IPS DF 6.9 (cell line): ENCODE measurements at regions not wholly inside any gene's neighbourhood (a gene's known extent, or its start where the extent isn't known, plus 50 kb on each side); places are given as distances from the start of the nearest gene placed in this dataset.

Source experiments
- DNase-seq: peaks from one replicate; pipeline ENCODE4 v3.0.0-alpha.2; 2013; ENCODE audit warnings: low read depth, low spot score
- H3K27ac ChIP-seq: one replicate; pipeline ENCODE4 v1.5.1; 2013; ENCODE audit warnings: low read length, control low read depth
- H3K27me3 ChIP-seq: 2 replicates; pipeline ENCODE4 v1.6.1; 2013; ENCODE audit warnings: mild to moderate bottlenecking, low read length; ENCODE audit not compliant: control insufficient read depth, insufficient read depth
- H3K36me3 ChIP-seq: 2 replicates; pipeline ENCODE4 v1.6.1; 2013; ENCODE audit warnings: low read length; ENCODE audit not compliant: control insufficient read depth, insufficient read depth
- H3K4me1 ChIP-seq: 2 replicates; pipeline ENCODE4 v1.6.1; 2013; ENCODE audit warnings: low read length; ENCODE audit not compliant: control insufficient read depth, insufficient read depth
- H3K4me3 ChIP-seq: 2 replicates; pipeline ENCODE4 v1.5.1; 2013; ENCODE audit warnings: mild to moderate bottlenecking, low read length
- H3K9me3 ChIP-seq: 2 replicates; pipeline ENCODE4 v1.6.1; 2013; ENCODE audit warnings: low read length, inconsistent platforms; ENCODE audit not compliant: control insufficient read depth, insufficient read depth
- WGBS: extraction: QIAGEN DNeasy Blood & Tissue Kit; methylation state at CpG from one replicate; pipeline ENCODE4 v1.1.7; 2013; ENCODE audit warnings: mixed read lengths, missing lambda C conversion rate; ENCODE audit not compliant: insufficient read length, insufficient coverage; 5-methylcytosine and 5-hydroxymethylcytosine counted together

GRCh38 chr1:4017636-4018365 is 117.7 kb upstream of the C1orf174 start:
- H3K27me3 ChIP-seq, result no peaks in the 10 kb centered on the region
- no peak overlapping the region for H3K27ac ChIP-seq
- no peak for DNase-seq
- no peaks in the 10 kb centered on the region; the same call in 1 of the 2 replicates for H3K36me3 ChIP-seq
- H3K9me3 ChIP-seq, result peaks cover 19% of the 10 kb centered on the region
- no peaks in the 10 kb centered on the region for H3K4me1 ChIP-seq
- no peak overlapping the region for H3K4me3 ChIP-seq
- WGBS, result no CpG with 5 or more reads among the region's 12 CpGs

GRCh38 chr1:4018466-4019146 is 118.5 kb upstream of the C1orf174 start:
- Histone ChIP-seq H3K36me3 (no peaks in the 10 kb centered on the region; the same call in 1 of the 2 replicates), H3K9me3 (peaks cover 22% of the 10 kb centered on the region), H3K27me3 (no peaks in the 10 kb centered on the region), H3K27ac (no peak overlapping the region), H3K4me3 (no peak overlapping the region), H3K4me1 (no peaks in the 10 kb centered on the region)
- no peak for DNase-seq
- WGBS, result no CpG with 5 or more reads among the region's 25 CpGs

- no peak overlapping the region for H3K27ac ChIP-seq
- H3K9me3 ChIP-seq, result peaks cover 25% of the 10 kb centered on the region
- H3K4me1 ChIP-seq, result no peaks in the 10 kb centered on the region
- no peak overlapping the region for H3K4me3 ChIP-seq
- 100% methylated on average over 4 of the region's 13 CpGs for WGBS
- DNase-seq, result no peak
- no peaks in the 10 kb centered on the region; the same call in 1 of the 2 replicates for H3K36me3 ChIP-seq
- no peaks in the 10 kb centered on the region for H3K27me3 ChIP-seq
These were observed 119.1 kb upstream of the C1orf174 start for GRCh38 chr1:4019147-4019521.

- DNase-seq, result no peak
- Histone ChIP-seq H3K27me3 (no peaks in the 10 kb centered on the region), H3K27ac (no peak overlapping the region), H3K4me1 (no peaks in the 10 kb centered on the region), H3K4me3 (no peak overlapping the region), H3K36me3 (no peaks in the 10 kb centered on the region; the same call in 1 of the 2 replicates), H3K9me3 (peaks cover 25% of the 10 kb centered on the region)
- WGBS, result no CpG with 5 or more reads among the region's 15 CpGs
These were observed 119.7 kb upstream of the C1orf174 start for GRCh38 chr1:4019606-4020331.

GRCh38 chr1:4020449-4020848 is 120.4 kb upstream of the C1orf174 start:
- Histone ChIP-seq H3K27ac (no peak overlapping the region), H3K36me3 (no peaks in the 10 kb centered on the region; the same call in 1 of the 2 replicates), H3K4me1 (no peaks in the 10 kb centered on the region), H3K27me3 (no peaks in the 10 kb centered on the region), H3K9me3 (peaks cover 25% of the 10 kb centered on the region), H3K4me3 (no peak overlapping the region)
- no peak for DNase-seq
- WGBS, result no CpG with 5 or more reads among the region's 9 CpGs

GRCh38 chr1:4021136-4021973 is 121.3 kb upstream of the C1orf174 start:
- H3K9me3 ChIP-seq, result peaks cover 25% of the 10 kb centered on the region

GRCh38 chr1:4021974-4022268 is 121.8 kb upstream of the C1orf174 start:
- Histone ChIP-seq H3K4me1 (no peaks in the 10 kb centered on the region), H3K27me3 (no peaks in the 10 kb centered on the region), H3K4me3 (no peak overlapping the region), H3K36me3 (no peaks in the 10 kb centered on the region; the same call in 1 of the 2 replicates), H3K27ac (no peak overlapping the region), H3K9me3 (peaks cover 27% of the 10 kb centered on the region)
- WGBS, result no CpG with 5 or more reads among the region's 3 CpGs
- no peak for DNase-seq

More at GRCh38 chr1:4021136-4021973, 121.3 kb upstream of the C1orf174 start:
- DNase-seq, result no peak
- H3K4me3 ChIP-seq, result no peak overlapping the region
- H3K27me3 ChIP-seq, result no peaks in the 10 kb centered on the region
- no peaks in the 10 kb centered on the region; the same call in 1 of the 2 replicates for H3K36me3 ChIP-seq
- WGBS, result no CpG with 5 or more reads among the region's 16 CpGs
- no peak overlapping the region for H3K27ac ChIP-seq
- no peaks in the 10 kb centered on the region for H3K4me1 ChIP-seq

- Histone ChIP-seq H3K4me1 (no peaks in the 10 kb centered on the region), H3K36me3 (no peaks in the 10 kb centered on the region; the same call in 1 of the 2 replicates)
- no CpG with 5 or more reads among the region's 14 CpGs for WGBS
These were observed 122.6 kb upstream of the C1orf174 start for GRCh38 chr1:4022715-4023114.

GRCh38 chr1:4023678-4024077 is 123.6 kb upstream of the C1orf174 start:
- H3K9me3 ChIP-seq, result peaks cover 29% of the 10 kb centered on the region
- WGBS, result no CpG with 5 or more reads among the region's 5 CpGs
- H3K36me3 ChIP-seq, result no peaks in the 10 kb centered on the region; the same call in 1 of the 2 replicates
- H3K27me3 ChIP-seq, result no peaks in the 10 kb centered on the region
- H3K27ac ChIP-seq, result no peak overlapping the region
- H3K4me1 ChIP-seq, result no peaks in the 10 kb centered on the region
- DNase-seq, result no peak
- no peak overlapping the region for H3K4me3 ChIP-seq

More at GRCh38 chr1:4022715-4023114, 122.6 kb upstream of the C1orf174 start:
- DNase-seq, result no peak
- H3K4me3 ChIP-seq, result no peak overlapping the region
- peaks cover 27% of the 10 kb centered on the region for H3K9me3 ChIP-seq
- H3K27me3 ChIP-seq, result no peaks in the 10 kb centered on the region
- no peak overlapping the region for H3K27ac ChIP-seq

GRCh38 chr1:4024811-4025210 is 124.7 kb upstream of the C1orf174 start:
- DNase-seq, result no peak
- peaks cover 22% of the 10 kb centered on the region for H3K9me3 ChIP-seq
- H3K4me3 ChIP-seq, result no peak overlapping the region
- no peaks in the 10 kb centered on the region; the same call in 1 of the 2 replicates for H3K36me3 ChIP-seq
- no peak overlapping the region for H3K27ac ChIP-seq
- H3K4me1 ChIP-seq, result no peaks in the 10 kb centered on the region
- H3K27me3 ChIP-seq, result no peaks in the 10 kb centered on the region
